ENCODE measurements at regions not wholly inside any gene's neighbourhood (a gene's known extent, or its start where the extent isn't known, plus 50 kb on each side); places are given as distances from the start of the nearest gene placed in this dataset.

DNA sequence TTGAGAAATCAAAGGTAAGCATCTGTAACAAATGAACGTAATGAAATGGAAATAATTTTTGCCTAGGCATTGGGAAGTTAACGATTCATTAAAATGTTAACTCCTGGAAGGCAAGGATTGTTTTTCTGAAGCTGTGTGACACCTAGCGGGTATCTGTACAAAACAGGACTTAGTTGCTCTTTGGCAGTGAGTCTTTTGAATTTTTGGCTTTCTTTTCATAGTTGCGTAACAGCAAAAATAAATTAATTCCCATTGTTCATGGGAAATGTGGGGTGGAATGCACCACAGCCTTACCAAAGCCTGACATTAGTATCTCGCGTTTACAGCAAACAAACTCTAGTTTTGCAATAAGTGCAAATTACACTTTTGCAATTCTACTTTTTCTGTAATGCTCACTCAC is 92.7 kb upstream of the DTNBP1 start:
- TF ChIP-seq CTCF (conservative IDR thresholded peaks at IDR 0.05; ENCODE audit: low read length), result no peak
- no peak for TF ChIP-seq EZH2phosphoT487 (IDR thresholded peaks at IDR 0.05; ENCODE audit: borderline replicate concordance, low read depth, low read length)

All from OCI-LY7 (cell line).